NCI-H1417 treated with DMSO at 0.1 percent for 48 hours (cell line): ENCODE measurements at regions not wholly inside any gene's neighbourhood (a gene's known extent, or its start where the extent isn't known, plus 50 kb on each side); places are given as distances from the start of the nearest gene placed in this dataset.
"Not testable (repeated sequence)": the region's sequence is repeated elsewhere in the genome, so short reads cannot be mapped to it uniquely, and the experiment has no call there.

Source experiments
- DNase-seq: peaks from one replicate; lab custom pipeline; 2025; lab: John Stamatoyannopoulos, UW

- no peak for DNase-seq
Measured at GRCh38 chr4:118587946-118588345, 97.2 kb upstream of the METTL14 start.

- DNase-seq: no peak
Measured at GRCh38 chr4:118589471-118590055, 95.6 kb upstream of the METTL14 start.

- DNase-seq: peak; percentile 43
Measured at GRCh38 chr4:118591339-118592046, 93.7 kb upstream of the METTL14 start.

- not testable (repeated sequence) for DNase-seq
Measured at GRCh38 chr4:118592289-118592688, 92.9 kb upstream of the METTL14 start.

GRCh38 chr4:118595883-118596282, 89.3 kb upstream of the METTL14 start:
- not testable (repeated sequence) for DNase-seq

DNA sequence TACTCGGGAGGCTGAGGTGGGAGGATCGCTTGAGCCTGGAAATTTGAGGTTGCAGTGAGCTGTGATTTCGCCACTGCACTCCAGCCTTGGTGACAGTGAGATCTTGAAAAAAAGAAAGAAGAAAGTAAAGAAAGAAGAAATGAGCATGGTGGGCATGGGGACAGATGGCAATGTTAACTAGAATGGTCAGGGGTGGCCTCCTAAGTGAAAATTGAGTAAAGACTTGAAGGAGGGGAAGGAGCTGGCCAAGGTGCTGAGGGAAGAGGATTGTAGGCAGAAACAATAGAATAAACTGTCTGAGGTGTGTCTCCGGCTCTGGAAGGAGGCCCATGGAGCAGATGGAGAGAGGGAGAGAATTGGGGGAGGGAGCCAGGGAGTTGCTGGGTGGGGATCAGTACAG, 60.1 kb upstream of the METTL14 start:
- not testable (repeated sequence) for DNase-seq

- DNase-seq: not testable (repeated sequence)
Measured at GRCh38 chr4:118629697-118630096, 55.5 kb upstream of the METTL14 start.

DNA sequence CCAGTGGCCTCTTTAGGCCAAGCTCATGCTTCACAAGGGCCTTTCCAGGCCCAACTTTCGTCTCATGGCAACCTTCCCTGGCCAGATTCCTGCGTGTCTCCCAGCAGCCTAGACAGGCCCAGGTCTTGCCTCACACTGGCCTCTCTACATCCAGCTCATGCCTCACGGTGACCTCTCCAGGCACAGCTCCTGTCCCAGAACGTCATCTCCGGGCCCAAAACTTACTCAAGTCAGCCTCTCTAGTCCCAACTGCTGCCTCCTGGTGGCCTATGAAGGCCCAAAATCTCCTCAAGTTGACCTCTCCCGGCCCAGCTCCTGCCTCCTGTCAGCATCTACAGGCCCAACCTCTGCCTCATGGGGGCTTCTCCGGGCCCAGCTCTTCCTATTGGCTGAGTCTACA, 54.3 kb upstream of the METTL14 start:
- not testable (repeated sequence) for DNase-seq

DNA sequence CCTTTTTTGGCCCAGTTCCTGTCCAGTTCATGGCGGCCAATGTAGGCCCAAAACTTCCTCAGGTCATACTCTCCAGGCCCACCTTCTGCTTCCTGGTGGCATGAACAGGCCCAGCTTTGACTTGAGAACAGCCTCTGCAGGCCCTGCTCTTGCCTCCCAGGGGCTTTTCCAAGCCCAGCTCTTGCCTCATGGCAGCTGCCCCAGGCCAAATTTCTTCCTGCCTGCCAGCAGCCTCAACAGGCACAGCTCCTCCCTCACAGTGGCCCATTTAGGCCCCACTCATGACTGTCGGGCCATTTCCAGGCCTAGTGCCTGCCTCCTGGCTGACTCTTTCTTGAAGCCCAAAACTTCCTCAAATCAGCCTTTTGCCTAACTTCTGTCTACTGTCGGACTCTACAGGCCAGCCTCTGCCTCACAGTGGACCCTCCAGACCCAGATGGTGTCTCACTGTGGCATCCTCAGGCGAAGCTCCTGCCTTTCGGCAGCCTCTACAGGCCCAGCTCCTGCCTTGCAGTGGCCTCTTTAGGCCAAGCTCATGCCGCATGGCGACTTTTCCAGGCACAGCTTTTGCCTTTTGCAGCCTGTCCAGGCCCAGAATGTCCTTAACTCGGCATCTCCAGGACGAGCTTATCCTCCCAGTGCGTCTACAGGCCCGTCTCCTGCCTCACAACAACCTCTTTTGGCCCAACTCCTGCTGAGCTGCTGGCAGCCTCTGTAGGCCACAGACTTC, 53.7 kb upstream of the METTL14 start:
- not testable (repeated sequence) for DNase-seq

- not testable (repeated sequence) for DNase-seq
Measured at GRCh38 chr4:118633476-118633875, 51.7 kb upstream of the METTL14 start.

- not testable (repeated sequence) for DNase-seq
Measured at GRCh38 chr4:118634126-118634875, 50.9 kb upstream of the METTL14 start.
